ENCODE measurements at regions not wholly inside any gene's neighbourhood (a gene's known extent, or its start where the extent isn't known, plus 50 kb on each side); places are given as distances from the start of the nearest gene placed in this dataset.

- TF ChIP-seq CTCF (IDR thresholded peaks at IDR 0.05) (no peak), POLR2A (IDR thresholded peaks at IDR 0.05) (no peak)
These were observed 357.8 kb upstream of the STEAP1 start for GRCh38 chr7:89796481-89796880.

Measured in breast epithelium (tissue), 3 donors.